Endothelial cell of umbilical vein (primary cell): ENCODE measurements at regions not wholly inside any gene's neighbourhood (a gene's known extent, or its start where the extent isn't known, plus 50 kb on each side); places are given as distances from the start of the nearest gene placed in this dataset.

Experiments used
- BruUV-seq: library from RNA; stranded (reverse); fragments of 400-500 nt; replicated peaks from 2 replicates; lab custom pipeline; 2021; lab: Mats Ljungman, UMichigan
- CTCF ChIA-PET: fragments of 300-600, 350-600 bp; sonication (Branson Sonifier 250); formaldehyde crosslinking; loops from one replicate; lab custom pipeline; 2021; ENCODE audit warnings: antibody characterized with exemption, inconsistent platforms; lab: Charles Lee
- POLR2A ChIA-PET: fragments of 300-600, 350-600 bp; sonication (Branson Sonifier 250); formaldehyde crosslinking; loops from one replicate; lab custom pipeline; 2021; ENCODE audit warnings: antibody characterized with exemption, inconsistent platforms; lab: Charles Lee
- DNase-seq: peaks from one replicate; pipeline ENCODE4 v3.0.0-alpha.2; 2011; ENCODE audit warnings: low read depth, low spot score
- FAIRE-seq: peaks from 2 replicates; lab custom pipeline; 2011; peaks lifted over from hg19 to GRCh38; lab: Jason Lieb, UNC
- H2AFZ ChIP-seq: 2 replicates; pipeline ENCODE4 v1.6.0; 2012; ENCODE audit warnings: low read depth, low read length, control low read depth, inconsistent platforms
- H3K27ac ChIP-seq: 2 replicates; pipeline ENCODE4 v1.5.1; 2011; ENCODE audit warnings: low read depth, mild to moderate bottlenecking, control low read depth, low read length, moderate library complexity; ENCODE audit not compliant: insufficient read depth
- H3K27me3 ChIP-seq, 2 experiments: 2 replicates each; pipeline versions ENCODE4 v1.6.0 to v1.6.1; 2011; ENCODE audit warnings: low read length in 2 of 2, mixed read lengths in 1 of 2; ENCODE audit not compliant: control insufficient read depth in 2 of 2, insufficient read depth in 2 of 2
- H3K36me3 ChIP-seq, 2 experiments: 2 replicates in 1 of 2; 3 replicates in 1 of 2; pipeline ENCODE4 v1.5.1; 2011; ENCODE audit warnings: low read length in 2 of 2, mild to moderate bottlenecking in 1 of 2, moderate library complexity in 1 of 2; ENCODE audit not compliant: control insufficient read depth in 2 of 2, insufficient read depth in 2 of 2; ENCODE audit errors: extremely low read depth in 1 of 2
- H3K4me1 ChIP-seq: 3 replicates; pipeline ENCODE4 v1.5.1; 2011; ENCODE audit warnings: mild to moderate bottlenecking, low read length; ENCODE audit not compliant: control insufficient read depth, insufficient read depth; ENCODE audit errors: extremely low read depth
- H3K4me2 ChIP-seq: 2 replicates; pipeline ENCODE4 v1.6.1; 2011; ENCODE audit warnings: low read length, control low read depth, mixed read lengths; ENCODE audit not compliant: insufficient read depth
- H3K4me3 ChIP-seq, 3 experiments: fragments of 200-600 bp in 1 of 3; sonication (generic), shearing (Covaris generic) in 1 of 3; replicated peaks in 1 of 3; 2 replicates each; pipeline ENCODE4 v1.5.1; 2011 to 2016; ENCODE audit warnings: control low read depth in 3 of 3, low read length in 3 of 3, mild to moderate bottlenecking in 2 of 3, inconsistent platforms in 1 of 3, low read depth in 1 of 3, moderate library complexity in 1 of 3; ENCODE audit not compliant: insufficient read depth in 1 of 3
- H3K79me2 ChIP-seq: 2 replicates; pipeline ENCODE4 v1.6.0; 2012; ENCODE audit warnings: low read length, inconsistent platforms; ENCODE audit not compliant: control insufficient read depth, insufficient read depth
- H3K9ac ChIP-seq: replicated peaks from 2 replicates; pipeline ENCODE3; 2011; ENCODE audit warnings: low read length, control low read depth; ENCODE audit not compliant: insufficient read depth; ENCODE audit errors: extremely low read depth
- H3K9me1 ChIP-seq: replicated peaks from 3 replicates; pipeline ENCODE4 v1.6.0; 2011; ENCODE audit warnings: mild to moderate bottlenecking, low read length; ENCODE audit not compliant: control insufficient read depth, insufficient read depth; ENCODE audit errors: extremely low read depth
- H3K9me3 ChIP-seq: replicated peaks from 2 replicates; pipeline ENCODE4 v1.5.1; 2012; ENCODE audit warnings: low read length, inconsistent platforms; ENCODE audit not compliant: control insufficient read depth, insufficient read depth
- H4K20me1 ChIP-seq: replicated peaks from 2 replicates; pipeline ENCODE3; 2011; ENCODE audit warnings: mild to moderate bottlenecking, low read length; ENCODE audit not compliant: control insufficient read depth, insufficient read depth; ENCODE audit errors: extremely low read depth
- FOS ChIP-seq: IDR thresholded peaks from 2 replicates; pipeline ENCODE4 v1.6.1; 2011; ENCODE audit warnings: mild to moderate bottlenecking, low read length, moderate library complexity, borderline replicate concordance; ENCODE audit not compliant: insufficient read depth
- GATA2 ChIP-seq: IDR thresholded peaks from 2 replicates; pipeline ENCODE4 v1.7.0; 2011; ENCODE audit warnings: low read depth, mild to moderate bottlenecking, moderate library complexity, mixed read lengths, low read length; ENCODE audit not compliant: insufficient read length, insufficient read depth
- JUN ChIP-seq: IDR thresholded peaks from 2 replicates; pipeline ENCODE4 v1.6.1; 2011; ENCODE audit warnings: borderline replicate concordance, low read depth; ENCODE audit not compliant: insufficient read length, insufficient read depth
- MYC ChIP-seq: IDR thresholded peaks from one replicate; pipeline ENCODE4 v1.6.1; 2011; ENCODE audit warnings: mild to moderate bottlenecking, low read depth, low read length
- POLR2A ChIP-seq: IDR thresholded peaks from 2 replicates; pipeline ENCODE4 v1.6.1; 2012; ENCODE audit warnings: low read depth, mild to moderate bottlenecking, control low read depth, low read length
- POLR2AphosphoS5 ChIP-seq: IDR thresholded peaks from 2 replicates; pipeline ENCODE4 v1.6.1; 2012; ENCODE audit warnings: low read depth, mild to moderate bottlenecking, control low read depth, low read length, moderate library complexity; ENCODE audit not compliant: insufficient read depth
- dilution Hi-C: fragments of 300-500 bp; cut with MboI; formaldehyde crosslinking; loops from one replicate; pipeline ENCODE4 v1.15.0; 2019; ENCODE audit warnings: low sequenced_read_pairs; ENCODE audit not compliant: extremely low pct_ligation_motif_present
- intact Hi-C: fragments of 100-400 bp; cut with micrococcal nuclease; formaldehyde crosslinking; loops from one replicate; pipeline ENCODE4 v1.10.0; 2022
- TF ChIP-seq, protein P1 (sequence below), 2 donors: IDR thresholded peaks; 1 replicate in 1 of 2; 2 replicates in 1 of 2; pipeline ENCODE4 v1.5.1; 2011; ENCODE audit warnings: low read length in 2 of 2, mild to moderate bottlenecking in 2 of 2, moderate library complexity in 2 of 2, control low read depth in 1 of 2, inconsistent platforms in 1 of 2, low read depth in 1 of 2; ENCODE audit not compliant: insufficient read depth in 1 of 2; ENCODE audit errors: extremely low read depth in 1 of 2
- TF ChIP-seq, protein P2 (sequence below): IDR thresholded peaks from 2 replicates; pipeline ENCODE4 v1.6.1; 2011; ENCODE audit not compliant: insufficient read depth, insufficient read length

DNA sequence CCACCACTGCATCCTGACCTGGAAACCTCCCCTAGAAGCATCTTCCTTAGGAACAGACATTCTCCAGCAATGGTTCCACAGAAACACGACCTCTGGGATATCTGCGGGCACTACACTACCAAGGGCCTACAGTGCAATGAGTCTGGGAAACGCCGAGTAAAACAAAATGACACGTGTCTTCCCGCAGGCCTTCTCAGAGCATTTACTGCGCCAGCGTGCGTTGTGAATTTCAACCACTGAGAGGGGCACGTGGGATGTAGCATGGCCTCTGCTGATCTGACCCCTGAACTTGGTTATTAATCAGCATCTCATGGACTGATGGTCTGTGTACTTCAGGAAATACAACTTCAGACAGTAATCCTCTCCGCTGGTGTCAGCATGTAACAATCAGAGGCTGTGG lies 173.0 kb downstream of the C16orf95 start:
- H3K79me2 ChIP-seq = no peaks in the 10 kb centered on the region
- no peak overlapping the region for H3K27ac ChIP-seq
- ChIA-PET CTCF (no interaction called here), POLR2A (no interaction called here)
- no peaks in the 10 kb centered on the region for H4K20me1 ChIP-seq
- FAIRE-seq (no peak), DNase-seq (no peak)
- no peak overlapping the region for H2AFZ ChIP-seq
- dilution Hi-C loops = no loop called here
- H3K4me1 ChIP-seq = no peaks in the 10 kb centered on the region
- TF ChIP-seq MYC (no peak), GATA2 (no peak), JUN (no peak), FOS (no peak), POLR2A (no peak), POLR2AphosphoS5 (no peak)
- TF ChIP-seq, protein P1, sequence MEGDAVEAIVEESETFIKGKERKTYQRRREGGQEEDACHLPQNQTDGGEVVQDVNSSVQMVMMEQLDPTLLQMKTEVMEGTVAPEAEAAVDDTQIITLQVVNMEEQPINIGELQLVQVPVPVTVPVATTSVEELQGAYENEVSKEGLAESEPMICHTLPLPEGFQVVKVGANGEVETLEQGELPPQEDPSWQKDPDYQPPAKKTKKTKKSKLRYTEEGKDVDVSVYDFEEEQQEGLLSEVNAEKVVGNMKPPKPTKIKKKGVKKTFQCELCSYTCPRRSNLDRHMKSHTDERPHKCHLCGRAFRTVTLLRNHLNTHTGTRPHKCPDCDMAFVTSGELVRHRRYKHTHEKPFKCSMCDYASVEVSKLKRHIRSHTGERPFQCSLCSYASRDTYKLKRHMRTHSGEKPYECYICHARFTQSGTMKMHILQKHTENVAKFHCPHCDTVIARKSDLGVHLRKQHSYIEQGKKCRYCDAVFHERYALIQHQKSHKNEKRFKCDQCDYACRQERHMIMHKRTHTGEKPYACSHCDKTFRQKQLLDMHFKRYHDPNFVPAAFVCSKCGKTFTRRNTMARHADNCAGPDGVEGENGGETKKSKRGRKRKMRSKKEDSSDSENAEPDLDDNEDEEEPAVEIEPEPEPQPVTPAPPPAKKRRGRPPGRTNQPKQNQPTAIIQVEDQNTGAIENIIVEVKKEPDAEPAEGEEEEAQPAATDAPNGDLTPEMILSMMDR (IDR thresholded peaks at IDR 0.05; ENCODE audit: extremely low read depth in 1 of 2, insufficient read depth in 1 of 2, low read depth in 1 of 2, low read length in 2 of 2) = no peak
- TF ChIP-seq, protein P2, sequence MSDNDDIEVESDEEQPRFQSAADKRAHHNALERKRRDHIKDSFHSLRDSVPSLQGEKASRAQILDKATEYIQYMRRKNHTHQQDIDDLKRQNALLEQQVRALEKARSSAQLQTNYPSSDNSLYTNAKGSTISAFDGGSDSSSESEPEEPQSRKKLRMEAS = no peak
- H3K9ac ChIP-seq = no peak overlapping the region
- H3K9me3 ChIP-seq = no peaks in the 10 kb centered on the region
- H3K9me1 ChIP-seq = no peaks in the 10 kb centered on the region
- no TSS peak for BruUV-seq
- H3K36me3 ChIP-seq = no peaks in the 10 kb centered on the region
- H3K27me3 ChIP-seq = peaks cover 0 to 2% of the 10 kb centered on the region in 2 experiments
- intact Hi-C loops = no loop called here
- no peak overlapping the region for H3K4me2 ChIP-seq
- H3K4me3 ChIP-seq = no peak overlapping the region
